Stomach smooth muscle (tissue), 2 donors: ENCODE measurements at regions not wholly inside any gene's neighbourhood (a gene's known extent, or its start where the extent isn't known, plus 50 kb on each side); places are given as distances from the start of the nearest gene placed in this dataset.

Source experiments
- H3K27ac ChIP-seq: one replicate; pipeline ENCODE4 v1.7.0; 2013; ENCODE audit warnings: mild to moderate bottlenecking, low read length, inconsistent platforms
- H3K27me3 ChIP-seq, 2 donors: one replicate each; pipeline ENCODE4 v1.7.0; 2013; ENCODE audit warnings: low read length in 2 of 2; ENCODE audit not compliant: insufficient read depth in 2 of 2, control insufficient read depth in 1 of 2
- H3K36me3 ChIP-seq, 2 donors: one replicate each; pipeline ENCODE4 v1.7.0; 2013; ENCODE audit warnings: low read length in 2 of 2; ENCODE audit not compliant: control insufficient read depth in 2 of 2, insufficient read depth in 2 of 2
- H3K4me1 ChIP-seq: one replicate; pipeline ENCODE4 v1.7.0; 2013; ENCODE audit warnings: low read length; ENCODE audit not compliant: control insufficient read depth, insufficient read depth
- H3K4me3 ChIP-seq, 2 donors: one replicate each; pipeline ENCODE4 v1.7.0; 2013; ENCODE audit warnings: low read length in 2 of 2
- H3K9ac ChIP-seq, 2 donors: one replicate each; pipeline ENCODE4 v1.7.0; 2013; ENCODE audit warnings: low read length in 2 of 2, mild to moderate bottlenecking in 1 of 2
- H3K9me3 ChIP-seq, 2 donors: one replicate each; pipeline ENCODE4 v1.7.0; 2013; ENCODE audit warnings: low read length in 2 of 2; ENCODE audit not compliant: control insufficient read depth in 2 of 2
- donor health status: healthy.
- donor health status: Pancreatic carcinoma.

GRCh38 chr12:129959889-129960288 lies 56.1 kb upstream of the TMEM132D start:
- H3K27ac ChIP-seq, result no peak overlapping the region
- H3K9ac ChIP-seq, result no peak overlapping the region
- no peaks in the 10 kb centered on the region for H3K4me1 ChIP-seq
- peaks cover 0 to 4% of the 10 kb centered on the region in 2 donors for H3K9me3 ChIP-seq
- no peaks in the 10 kb centered on the region for H3K36me3 ChIP-seq
- no peaks in the 10 kb centered on the region for H3K27me3 ChIP-seq
- H3K4me3 ChIP-seq, result no peak overlapping the region

DNA sequence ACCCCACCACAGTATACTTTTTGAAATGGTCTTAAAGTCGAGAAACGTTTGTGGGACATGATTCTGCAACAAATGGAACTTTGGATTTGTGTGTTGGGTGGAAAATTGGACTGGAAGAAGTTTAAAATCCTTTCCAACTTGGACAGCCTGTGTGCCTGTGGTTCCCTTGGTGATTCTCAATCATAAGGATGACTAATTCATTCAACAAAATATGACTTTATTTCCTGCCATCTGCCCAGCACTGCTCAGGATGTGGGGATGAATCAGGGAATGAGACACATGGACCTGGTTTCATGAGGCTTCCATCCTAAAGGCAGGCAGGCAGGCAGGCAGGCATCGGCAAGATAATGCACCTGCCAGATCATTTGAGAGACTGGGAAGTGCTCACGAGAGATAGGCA lies 57.3 kb upstream of the TMEM132D start:
- H3K27ac ChIP-seq, result no peak overlapping the region
- peaks cover 4 to 5% of the 10 kb centered on the region in 2 donors for H3K9me3 ChIP-seq
- no peaks in the 10 kb centered on the region for H3K4me1 ChIP-seq
- no peaks in the 10 kb centered on the region for H3K36me3 ChIP-seq
- no peaks in the 10 kb centered on the region for H3K27me3 ChIP-seq
- no peak overlapping the region for H3K9ac ChIP-seq
- no peak overlapping the region for H3K4me3 ChIP-seq

- H3K27ac ChIP-seq, result no peak overlapping the region
- no peaks in the 10 kb centered on the region for H3K36me3 ChIP-seq
- no peak overlapping the region for H3K9ac ChIP-seq
- H3K4me1 ChIP-seq, result no peaks in the 10 kb centered on the region
- H3K4me3 ChIP-seq, result no peak overlapping the region
- H3K9me3 ChIP-seq, result peaks cover 4 to 5% of the 10 kb centered on the region in 2 donors
- no peaks in the 10 kb centered on the region for H3K27me3 ChIP-seq
These were observed 58.0 kb upstream of the TMEM132D start for GRCh38 chr12:129961856-129962255.

- no peaks in the 10 kb centered on the region for H3K36me3 ChIP-seq
- no peaks in the 10 kb centered on the region for H3K4me1 ChIP-seq
- H3K9ac ChIP-seq, result no peak overlapping the region
- H3K4me3 ChIP-seq, result no peak overlapping the region
- no peak overlapping the region for H3K27ac ChIP-seq
- H3K27me3 ChIP-seq, result no peaks in the 10 kb centered on the region
- peaks cover 4 to 5% of the 10 kb centered on the region in 2 donors for H3K9me3 ChIP-seq
These were observed 60.5 kb upstream of the TMEM132D start for GRCh38 chr12:129964300-129964699.

DNA sequence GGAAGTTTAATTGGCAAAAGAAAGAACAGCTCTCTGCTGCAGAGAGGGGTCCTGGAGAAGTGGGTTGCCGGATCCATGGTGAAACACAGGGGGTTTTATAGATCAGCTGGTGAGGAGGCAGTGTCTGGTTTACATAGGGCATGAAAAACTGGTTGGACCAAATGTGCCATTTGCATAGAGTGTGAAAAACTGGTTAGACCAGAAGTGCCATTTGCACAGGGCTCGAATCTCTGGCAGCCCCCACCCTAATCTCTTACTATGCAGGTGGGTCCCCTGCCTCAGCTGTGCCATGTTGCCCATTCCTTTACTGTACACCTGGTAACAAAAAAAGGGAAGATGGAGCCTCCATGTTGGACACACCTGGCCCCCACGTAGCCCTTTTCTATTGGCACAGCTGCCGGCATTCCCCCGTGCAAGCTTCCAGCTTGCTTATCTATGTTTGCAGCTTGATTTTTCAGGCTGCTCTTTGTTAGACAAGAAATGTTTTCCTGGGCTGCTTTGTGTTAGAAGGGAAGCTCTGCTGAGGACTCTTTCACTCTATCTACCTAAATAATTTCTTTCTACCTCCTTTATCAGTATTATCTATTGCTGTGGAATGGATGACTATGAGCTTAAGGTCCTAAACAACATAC lies 61.1 kb upstream of the TMEM132D start:
- Histone ChIP-seq H3K27me3 (no peaks in the 10 kb centered on the region), H3K9ac (no peak overlapping the region), H3K27ac (no peak overlapping the region), H3K36me3 (no peaks in the 10 kb centered on the region), H3K4me3 (no peak overlapping the region), H3K9me3 (peaks cover 4 to 5% of the 10 kb centered on the region in 2 donors), H3K4me1 (no peaks in the 10 kb centered on the region)

DNA sequence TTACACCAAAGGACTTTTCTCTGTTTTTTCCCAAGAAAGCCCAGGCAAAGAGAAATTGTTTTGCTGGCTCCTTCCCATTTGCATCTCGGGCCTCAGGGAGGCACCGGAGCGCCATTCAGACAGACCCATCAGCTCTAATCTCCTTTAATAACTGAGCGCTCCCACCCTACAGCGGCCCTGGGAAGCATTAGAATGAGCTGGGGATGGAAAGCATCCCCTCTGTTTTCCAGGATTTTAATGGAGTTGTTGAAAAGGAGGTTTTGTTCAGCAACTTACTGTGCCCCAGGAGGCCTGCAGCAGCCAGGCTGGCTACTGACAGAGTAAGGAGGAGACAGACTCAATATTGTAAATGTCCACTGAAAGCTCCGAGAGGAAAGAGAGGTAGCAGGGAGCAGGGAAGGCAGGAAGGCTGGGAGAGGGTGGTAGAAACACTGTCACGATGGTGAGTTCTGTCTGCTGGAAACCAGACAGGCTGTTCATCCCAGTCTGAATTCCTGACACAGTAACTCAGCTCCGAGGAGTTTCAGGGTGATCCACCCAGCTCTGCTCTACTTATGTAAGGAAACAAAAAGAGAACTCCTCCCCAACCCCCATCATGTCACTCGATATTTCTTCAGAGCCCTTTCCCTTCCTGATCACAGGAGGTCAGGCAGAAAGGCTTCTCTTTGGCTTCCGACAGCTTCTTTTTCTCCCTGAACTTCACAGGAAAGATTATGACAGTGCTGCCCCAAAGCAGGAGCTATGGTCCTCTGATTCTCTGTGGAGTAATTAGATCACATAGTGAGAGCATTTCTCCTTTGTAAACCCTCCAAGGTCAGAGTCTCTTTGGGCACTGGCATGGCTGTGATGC lies 62.5 kb upstream of the TMEM132D start:
- Histone ChIP-seq H3K4me1 (no peaks in the 10 kb centered on the region), H3K27ac (no peak overlapping the region), H3K36me3 (no peaks in the 10 kb centered on the region), H3K9ac (no peak overlapping the region), H3K9me3 (peaks cover 4 to 5% of the 10 kb centered on the region in 2 donors), H3K4me3 (no peak overlapping the region), H3K27me3 (no peaks in the 10 kb centered on the region)

- Histone ChIP-seq H3K27ac (no peak overlapping the region), H3K9me3 (no peaks in the 10 kb centered on the region), H3K36me3 (no peaks in the 10 kb centered on the region), H3K4me1 (no peaks in the 10 kb centered on the region), H3K27me3 (no peaks in the 10 kb centered on the region), H3K4me3 (no peak overlapping the region), H3K9ac (no peak overlapping the region)
These were observed 67.9 kb upstream of the TMEM132D start for GRCh38 chr12:129971721-129972120.

GRCh38 chr12:129973236-129973961 lies 69.6 kb upstream of the TMEM132D start:
- no peaks in the 10 kb centered on the region for H3K9me3 ChIP-seq
- no peak overlapping the region for H3K4me3 ChIP-seq
- H3K36me3 ChIP-seq, result no peaks in the 10 kb centered on the region
- H3K4me1 ChIP-seq, result no peaks in the 10 kb centered on the region
- no peak overlapping the region for H3K27ac ChIP-seq
- no peak overlapping the region for H3K9ac ChIP-seq
- H3K27me3 ChIP-seq, result no peaks in the 10 kb centered on the region

- Histone ChIP-seq H3K36me3 (no peaks in the 10 kb centered on the region), H3K4me1 (no peaks in the 10 kb centered on the region), H3K4me3 (no peak overlapping the region), H3K9me3 (peaks cover 0 to 9% of the 10 kb centered on the region in 2 donors), H3K9ac (no peak overlapping the region), H3K27ac (no peak overlapping the region), H3K27me3 (peaks cover 0 to 3% of the 10 kb centered on the region in 2 donors)
These were observed 80.3 kb upstream of the TMEM132D start for GRCh38 chr12:129984106-129984505.

- H3K36me3 ChIP-seq, result no peaks in the 10 kb centered on the region
- no peak overlapping the region for H3K9ac ChIP-seq
- H3K4me1 ChIP-seq, result no peaks in the 10 kb centered on the region
- H3K27ac ChIP-seq, result no peak overlapping the region
- peaks cover 2 to 3% of the 10 kb centered on the region in 2 donors for H3K27me3 ChIP-seq
- peaks cover 0 to 4% of the 10 kb centered on the region in 2 donors for H3K9me3 ChIP-seq
- H3K4me3 ChIP-seq, result no peak overlapping the region
These were observed 84.0 kb upstream of the TMEM132D start for GRCh38 chr12:129987841-129988240.
